MM.1S (cell line): ENCODE measurements at regions not wholly inside any gene's neighbourhood (a gene's known extent, or its start where the extent isn't known, plus 50 kb on each side); places are given as distances from the start of the nearest gene placed in this dataset.
A peak's percentile ranks its signal among the peaks of the same experiment; 100 is the strongest.

ENCODE experiments used
- DNase-seq: peaks from one replicate; pipeline ENCODE4 v3.0.0-alpha.2; 2015
- H2AFZ ChIP-seq: fragments of 300-600 bp; sonication (generic); 2 replicates; pipeline ENCODE4 v1.6.0; 2016; ENCODE audit warnings: antibody characterized with exemption, low read length
- H3F3A ChIP-seq: fragments of 300-600 bp; sonication (generic); 2 replicates; pipeline ENCODE4 v1.6.1; 2016; ENCODE audit warnings: mild to moderate bottlenecking, antibody characterized with exemption, low read length, moderate library complexity, mixed read lengths; ENCODE audit not compliant: insufficient read depth
- H3K27ac ChIP-seq: fragments of 300-600 bp; sonication (generic); 2 replicates; pipeline ENCODE4 v1.5.1; 2016; ENCODE audit warnings: mild to moderate bottlenecking, low read length
- H3K27me3 ChIP-seq: fragments of 300-600 bp; sonication (generic); replicated peaks from 2 replicates; pipeline ENCODE4 v1.6.0; 2016; ENCODE audit warnings: low read length; ENCODE audit not compliant: insufficient read depth
- H3K36me3 ChIP-seq: fragments of 300-600 bp; sonication (generic); replicated peaks from 2 replicates; pipeline ENCODE4 v1.6.1; 2016; ENCODE audit warnings: mild to moderate bottlenecking, low read length, mixed read lengths; ENCODE audit not compliant: insufficient read depth
- H3K4me1 ChIP-seq: fragments of 300-600 bp; sonication (generic); 2 replicates; pipeline ENCODE4 v1.6.1; 2016; ENCODE audit warnings: low read length, mixed read lengths
- H3K4me2 ChIP-seq: fragments of 300-600 bp; sonication (generic); 2 replicates; pipeline ENCODE4 v1.6.0; 2016; ENCODE audit warnings: low read depth, low read length
- H3K4me3 ChIP-seq: fragments of 300-600 bp; sonication (generic); 2 replicates; pipeline ENCODE4 v1.5.1; 2016; ENCODE audit warnings: low read length, mixed read lengths
- H3K79me2 ChIP-seq: fragments of 300-600 bp; sonication (generic); 2 replicates; pipeline ENCODE4 v1.6.1; 2016; ENCODE audit warnings: mixed run types, low read length, mixed read lengths
- H3K9ac ChIP-seq: fragments of 300-600 bp; sonication (generic); 2 replicates; pipeline ENCODE4 v1.6.1; 2016; ENCODE audit warnings: low read length, mixed read lengths
- H3K9me2 ChIP-seq: fragments of 300-600 bp; sonication (generic); replicated peaks from 2 replicates; pipeline ENCODE4 v1.6.1; 2016; ENCODE audit warnings: mild to moderate bottlenecking, low read length, mixed read lengths; ENCODE audit not compliant: insufficient read depth
- H3K9me3 ChIP-seq: fragments of 300-600 bp; sonication (generic); replicated peaks from 2 replicates; pipeline ENCODE4 v1.6.1; 2016; ENCODE audit warnings: mild to moderate bottlenecking, low read length, mixed read lengths; ENCODE audit not compliant: insufficient read depth
- H4K20me1 ChIP-seq: fragments of 300-600 bp; sonication (generic); 2 replicates; pipeline ENCODE4 v1.6.1; 2016; ENCODE audit warnings: mild to moderate bottlenecking, low read length, moderate library complexity, mixed read lengths; ENCODE audit not compliant: insufficient read depth
- EZH2 ChIP-seq: fragments of 300-600 bp; sonication (generic); optimal IDR thresholded peaks from 2 replicates; pipeline ENCODE3; 2017; ENCODE audit warnings: low read depth, mild to moderate bottlenecking, antibody characterized with exemption, low read length, mixed read lengths
- EZH2phosphoT487 ChIP-seq: fragments of 300-600 bp; sonication (generic); IDR thresholded peaks from 2 replicates; pipeline ENCODE4 v1.6.1; 2018; ENCODE audit warnings: antibody characterized with exemption, low read length
- TF ChIP-seq, protein P1 (sequence below): fragments of 300-600 bp; sonication (generic); IDR thresholded peaks from 2 replicates; pipeline ENCODE4 v1.5.1; 2016; ENCODE audit warnings: antibody characterized with exemption, low read length, mixed read lengths

DNA sequence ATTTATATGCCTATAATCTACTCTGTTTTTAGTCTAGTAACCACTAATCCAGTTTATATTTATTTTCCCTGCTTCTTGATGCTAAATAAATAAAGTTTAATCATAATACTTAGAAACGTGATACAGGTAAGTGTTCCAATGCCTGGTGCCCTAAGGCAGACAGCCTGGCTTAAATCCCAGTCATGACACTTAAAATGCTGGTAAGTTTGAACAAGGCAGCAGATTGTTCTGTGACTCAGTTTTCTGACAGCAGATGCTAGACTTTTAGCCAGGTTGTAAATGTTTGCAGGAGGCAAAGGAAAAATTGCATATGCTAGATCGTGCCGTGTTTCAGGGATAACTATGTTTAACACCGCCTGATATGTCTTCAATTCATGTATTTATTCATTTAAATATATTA lies 2661.6 kb downstream of the PCDH7 start:
- Histone ChIP-seq H3K36me3 (no peaks in the 10 kb centered on the region), H3K4me2 (no peak overlapping the region), H3K4me1 (no peaks in the 10 kb centered on the region), H3F3A (no peaks in the 10 kb centered on the region), H3K27ac (no peak overlapping the region), H3K9ac (no peak overlapping the region), H3K9me3 (no peaks in the 10 kb centered on the region), H3K9me2 (no peaks in the 10 kb centered on the region), H2AFZ (no peak overlapping the region), H4K20me1 (no peaks in the 10 kb centered on the region), H3K79me2 (no peaks in the 10 kb centered on the region), H3K4me3 (no peak overlapping the region), H3K27me3 (no peaks in the 10 kb centered on the region)
- TF ChIP-seq, protein P1, sequence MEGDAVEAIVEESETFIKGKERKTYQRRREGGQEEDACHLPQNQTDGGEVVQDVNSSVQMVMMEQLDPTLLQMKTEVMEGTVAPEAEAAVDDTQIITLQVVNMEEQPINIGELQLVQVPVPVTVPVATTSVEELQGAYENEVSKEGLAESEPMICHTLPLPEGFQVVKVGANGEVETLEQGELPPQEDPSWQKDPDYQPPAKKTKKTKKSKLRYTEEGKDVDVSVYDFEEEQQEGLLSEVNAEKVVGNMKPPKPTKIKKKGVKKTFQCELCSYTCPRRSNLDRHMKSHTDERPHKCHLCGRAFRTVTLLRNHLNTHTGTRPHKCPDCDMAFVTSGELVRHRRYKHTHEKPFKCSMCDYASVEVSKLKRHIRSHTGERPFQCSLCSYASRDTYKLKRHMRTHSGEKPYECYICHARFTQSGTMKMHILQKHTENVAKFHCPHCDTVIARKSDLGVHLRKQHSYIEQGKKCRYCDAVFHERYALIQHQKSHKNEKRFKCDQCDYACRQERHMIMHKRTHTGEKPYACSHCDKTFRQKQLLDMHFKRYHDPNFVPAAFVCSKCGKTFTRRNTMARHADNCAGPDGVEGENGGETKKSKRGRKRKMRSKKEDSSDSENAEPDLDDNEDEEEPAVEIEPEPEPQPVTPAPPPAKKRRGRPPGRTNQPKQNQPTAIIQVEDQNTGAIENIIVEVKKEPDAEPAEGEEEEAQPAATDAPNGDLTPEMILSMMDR = no peak
- TF ChIP-seq EZH2phosphoT487 = no peak
- no peak for TF ChIP-seq EZH2
- DNase-seq = no peak

DNA sequence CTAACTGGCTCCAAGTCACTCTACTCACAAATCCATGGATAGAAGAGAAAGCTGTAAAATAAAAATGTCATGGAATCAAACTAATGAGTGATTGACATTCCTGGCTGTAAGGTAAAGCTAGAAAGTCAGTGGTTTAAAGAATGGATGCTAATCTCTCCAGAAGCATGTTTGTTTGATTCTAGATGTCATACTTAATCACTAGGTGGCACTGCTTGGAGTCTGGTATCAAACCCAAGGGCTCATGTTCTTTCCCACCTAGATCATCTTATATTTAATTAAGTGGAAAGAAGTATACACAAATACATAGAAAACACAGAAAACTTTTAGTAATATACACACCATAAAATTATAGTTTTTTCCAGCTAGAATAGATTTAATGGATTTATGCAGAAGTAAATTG lies 2666.6 kb downstream of the PCDH7 start:
- no peaks in the 10 kb centered on the region for H4K20me1 ChIP-seq
- H3K9ac ChIP-seq = no peak overlapping the region
- H3K4me2 ChIP-seq = no peak overlapping the region
- no peak overlapping the region for H2AFZ ChIP-seq
- no peaks in the 10 kb centered on the region for H3K36me3 ChIP-seq
- H3K27ac ChIP-seq = no peak overlapping the region
- no peaks in the 10 kb centered on the region for H3K79me2 ChIP-seq
- DNase-seq = no peak
- H3F3A ChIP-seq = no peaks in the 10 kb centered on the region
- no peaks in the 10 kb centered on the region for H3K9me3 ChIP-seq
- H3K27me3 ChIP-seq = no peaks in the 10 kb centered on the region
- no peak overlapping the region for H3K4me3 ChIP-seq
- no peak for TF ChIP-seq EZH2
- TF ChIP-seq EZH2phosphoT487 = no peak
- TF ChIP-seq, protein P1 = peak; percentile 10; the same call in 1 of the 2 replicates
- H3K9me2 ChIP-seq = no peaks in the 10 kb centered on the region
- H3K4me1 ChIP-seq = no peaks in the 10 kb centered on the region

- Histone ChIP-seq H3K79me2 (no peaks in the 10 kb centered on the region), H3K4me2 (no peak overlapping the region), H3K36me3 (no peaks in the 10 kb centered on the region), H3K27ac (no peak overlapping the region), H2AFZ (no peak overlapping the region), H3K9me3 (no peaks in the 10 kb centered on the region), H3K9ac (no peak overlapping the region), H4K20me1 (no peaks in the 10 kb centered on the region), H3K4me1 (no peaks in the 10 kb centered on the region), H3F3A (no peaks in the 10 kb centered on the region), H3K9me2 (no peaks in the 10 kb centered on the region), H3K4me3 (no peak overlapping the region), H3K27me3 (no peaks in the 10 kb centered on the region)
- no peak for DNase-seq
- TF ChIP-seq, protein P1 = no peak
- TF ChIP-seq EZH2 (no peak), EZH2phosphoT487 (no peak)
These were observed 2670.8 kb downstream of the PCDH7 start for GRCh38 chr4:33390976-33391375.
